Stomach (tissue), 4 donors: ENCODE measurements at regions not wholly inside any gene's neighbourhood (a gene's known extent, or its start where the extent isn't known, plus 50 kb on each side); places are given as distances from the start of the nearest gene placed in this dataset.

Source experiments
- POLR2A ChIP-seq, 4 donors: fragments of 450-650 bp; IDR thresholded peaks; one replicate each; pipeline ENCODE4 v1.6.1; 2016; ENCODE audit warnings: antibody characterized with exemption in 4 of 4, control low read depth in 2 of 4, mild to moderate bottlenecking in 1 of 4, moderate library complexity in 1 of 4
- POLR2AphosphoS5 ChIP-seq, 3 donors: sonication (generic); formaldehyde crosslinking; IDR thresholded peaks; one replicate each; pipeline ENCODE4 v1.6.1; 2016; ENCODE audit warnings: antibody characterized with exemption in 3 of 3
- TF ChIP-seq, protein P1 (sequence below), 7 experiments: fragments of 450-650 bp in 4 of 7; fragments of 200-600 bp in 3 of 7; sonication (generic) in 3 of 7; IDR thresholded peaks; one replicate each; pipeline ENCODE4 v1.5.1; 2016 to 2019; ENCODE audit warnings: antibody characterized with exemption in 7 of 7, control low read depth in 2 of 7, mild to moderate bottlenecking in 1 of 7

DNA sequence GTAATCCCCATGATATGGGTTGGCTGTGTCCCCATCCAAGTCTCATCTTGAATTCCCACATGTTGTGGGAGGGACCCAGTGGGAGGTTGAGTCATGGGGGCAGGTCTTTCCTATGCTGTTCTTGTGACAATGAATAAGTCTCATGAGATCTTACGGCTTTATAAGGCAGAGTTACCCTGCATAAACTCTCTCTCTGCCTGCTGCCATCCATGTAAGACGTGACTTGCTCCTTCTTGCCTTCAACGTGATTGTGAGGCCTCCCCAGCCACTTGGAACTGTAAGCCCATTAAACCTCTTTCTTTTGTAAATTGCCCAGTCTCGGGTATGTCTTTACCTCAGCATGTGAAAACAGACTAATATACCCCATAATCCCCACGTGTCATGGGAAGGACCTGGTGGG lies 61.9 kb upstream of the LDAH start:
- TF ChIP-seq, protein P1, sequence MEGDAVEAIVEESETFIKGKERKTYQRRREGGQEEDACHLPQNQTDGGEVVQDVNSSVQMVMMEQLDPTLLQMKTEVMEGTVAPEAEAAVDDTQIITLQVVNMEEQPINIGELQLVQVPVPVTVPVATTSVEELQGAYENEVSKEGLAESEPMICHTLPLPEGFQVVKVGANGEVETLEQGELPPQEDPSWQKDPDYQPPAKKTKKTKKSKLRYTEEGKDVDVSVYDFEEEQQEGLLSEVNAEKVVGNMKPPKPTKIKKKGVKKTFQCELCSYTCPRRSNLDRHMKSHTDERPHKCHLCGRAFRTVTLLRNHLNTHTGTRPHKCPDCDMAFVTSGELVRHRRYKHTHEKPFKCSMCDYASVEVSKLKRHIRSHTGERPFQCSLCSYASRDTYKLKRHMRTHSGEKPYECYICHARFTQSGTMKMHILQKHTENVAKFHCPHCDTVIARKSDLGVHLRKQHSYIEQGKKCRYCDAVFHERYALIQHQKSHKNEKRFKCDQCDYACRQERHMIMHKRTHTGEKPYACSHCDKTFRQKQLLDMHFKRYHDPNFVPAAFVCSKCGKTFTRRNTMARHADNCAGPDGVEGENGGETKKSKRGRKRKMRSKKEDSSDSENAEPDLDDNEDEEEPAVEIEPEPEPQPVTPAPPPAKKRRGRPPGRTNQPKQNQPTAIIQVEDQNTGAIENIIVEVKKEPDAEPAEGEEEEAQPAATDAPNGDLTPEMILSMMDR (IDR thresholded peaks at IDR 0.05), result no peak
- TF ChIP-seq POLR2A (IDR thresholded peaks at IDR 0.05), result no peak
- no peak for TF ChIP-seq POLR2AphosphoS5 (IDR thresholded peaks at IDR 0.05)
